ENCODE measurements at regions not wholly inside any gene's neighbourhood (a gene's known extent, or its start where the extent isn't known, plus 50 kb on each side); places are given as distances from the start of the nearest gene placed in this dataset.
A peak's percentile ranks its signal among the peaks of the same experiment; 100 is the strongest.

DNA sequence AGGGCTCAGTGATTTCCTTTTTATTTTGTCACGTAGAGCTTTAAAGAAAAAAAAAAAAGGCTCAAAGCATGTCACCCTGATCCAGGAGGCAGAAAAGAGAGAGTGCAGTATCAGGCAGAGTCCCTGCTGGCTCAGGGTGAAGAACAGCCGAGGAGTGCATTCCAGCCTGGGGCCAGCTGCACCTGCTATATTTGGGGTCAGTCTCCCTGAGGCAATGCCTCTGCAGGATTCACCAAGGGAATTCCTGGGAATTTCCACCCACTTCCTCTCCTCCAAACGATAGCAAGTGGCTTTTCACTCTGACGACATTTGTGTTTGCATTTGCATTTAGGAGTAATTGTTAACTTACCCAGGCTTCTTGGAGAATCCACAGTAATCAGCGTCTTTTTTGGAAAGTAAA lies 202.9 kb upstream of the CTNNB1 start:
- FAIRE-seq (no peak), DNase-seq (ENCODE audit: low read depth in 1 of 2, low spot score in 2 of 2) (no peak)
- H4K8ac ChIP-seq (ENCODE audit: extremely low read depth, insufficient read depth, low read length) = no peak overlapping the region
- H3K27me3 ChIP-seq (replicated peaks in 1 of 4; ENCODE audit: control insufficient read depth in 3 of 4, extremely low read depth in 1 of 4, insufficient read depth in 3 of 4, low read length in 3 of 4) = no peaks in the 10 kb centered on the region
- H4K5ac ChIP-seq (ENCODE audit: insufficient read length, low read depth, low read length) = no peak overlapping the region
- H2BK12ac ChIP-seq (ENCODE audit: low read depth, low read length) = peak overlapping the region; percentile 4; the same call in 1 of the 2 replicates
- no peak overlapping the region for H2BK5ac ChIP-seq (ENCODE audit: low read depth, low read length)
- no peak overlapping the region for H3K23ac ChIP-seq (ENCODE audit: insufficient read length)
- 0 out of 4 replicates have a peak overlapping the region, but pooled peaks have one; percentile 7 to 20 for H3K4me2 ChIP-seq (ENCODE audit: insufficient read depth in 1 of 2, low read depth in 2 of 2, low read length in 2 of 2)
- H3K4me3 ChIP-seq (ENCODE audit: extremely low read depth in 1 of 4, insufficient read depth in 2 of 4, low read depth in 3 of 4, low read length in 4 of 4) = peak overlapping the region in 1 of 4 experiments; percentile 11; a peak in 1 of 8 replicates
- H3K9me3 ChIP-seq (ENCODE audit: insufficient read depth in 2 of 2, low read depth in 1 of 2, low read length in 1 of 2) = no peaks in the 10 kb centered on the region
- H2BK15ac ChIP-seq (ENCODE audit: low read length) = no peak overlapping the region
- CTCF ChIA-PET (ENCODE audit: partially characterized antibody) = interaction anchor here (0.8 to 1.8 kb wide), 3 partner anchors 99 to 148 kb away, joined by 3 to 5 read pairs (median 3); no protein-coding TSS in a partner anchor
- no peak overlapping the region for H2AK5ac ChIP-seq (ENCODE audit: low read depth, low read length)
- H4K91ac ChIP-seq (replicated peaks; ENCODE audit: insufficient read length, low read length) = no peak overlapping the region
- H3K9ac ChIP-seq (replicated peaks in 1 of 4; ENCODE audit: extremely low read depth in 1 of 4, low read depth in 3 of 4, low read length in 3 of 4) = no peak overlapping the region
- no peaks in the 10 kb centered on the region for H3K36me3 ChIP-seq (ENCODE audit: control insufficient read depth in 2 of 4, insufficient read depth in 4 of 4, low read length in 3 of 4)
- no peak overlapping the region for H2AFZ ChIP-seq (ENCODE audit: low read length)
- 13% methylated on average over 5 of the region's 5 CpGs; no CpG with 5 or more reads in 1 of the 2 experiments for WGBS, 2 experiments (ENCODE audit: extremely low coverage in 1 of 2, insufficient coverage in 1 of 2, insufficient read length in 1 of 2, insufficient replicate concordance in 2 of 2, low coverage in 1 of 2, low lambda C conversion rate in 2 of 2, missing lambda C conversion rate in 1 of 2)
- H3K56ac ChIP-seq (replicated peaks; ENCODE audit: insufficient read length, low read depth, low read length) = no peak overlapping the region
- no peak overlapping the region for H3K14ac ChIP-seq (ENCODE audit: insufficient read length)
- POLR2A ChIA-PET (ENCODE audit: partially characterized antibody) = interaction anchor here (0.6 to 2.2 kb wide), 4 partner anchors 22 to 203 kb away, joined by 3 to 6 read pairs (median 4); partner anchors contain the start of gene CTNNB1
- no peak overlapping the region for H2BK120ac ChIP-seq (replicated peaks; ENCODE audit: low read depth, low read length)
- H4K20me1 ChIP-seq (replicated peaks in 1 of 2; ENCODE audit: control insufficient read depth in 1 of 2, insufficient read depth in 2 of 2, low read length in 2 of 2) = no peaks in the 10 kb centered on the region
- no peak overlapping the region for H2BK20ac ChIP-seq (ENCODE audit: low read length)
- peaks cover 0 to 14% (median 13%) of the 10 kb centered on the region in 4 experiments; a peak in 6 of 7 replicates for H3K4me1 ChIP-seq (replicated peaks in 1 of 4; ENCODE audit: control insufficient read depth in 3 of 4, insufficient read depth in 4 of 4, low read length in 3 of 4)
- H3K18ac ChIP-seq (ENCODE audit: extremely low read depth, low read length) = no peak overlapping the region
- H3K27ac ChIP-seq (ENCODE audit: low read depth, low read length) = no peak overlapping the region
- H3K4ac ChIP-seq (replicated peaks; ENCODE audit: insufficient read length, low read depth, low read length) = no peak overlapping the region
- no peaks in the 10 kb centered on the region for H3K79me2 ChIP-seq (ENCODE audit: control insufficient read depth in 1 of 2, insufficient read depth in 2 of 2, low read length in 2 of 2)
- H3K79me1 ChIP-seq (ENCODE audit: low read depth, low read length) = no peaks in the 10 kb centered on the region
- no peaks in the 10 kb centered on the region for H3K23me2 ChIP-seq (ENCODE audit: low read depth, low read length)
- TF ChIP-seq TAF1 (IDR thresholded peaks at IDR 0.05; ENCODE audit: low read depth, low read length) (no peak), USF2 (IDR thresholded peaks at IDR 0.05; ENCODE audit: low read length) (no peak), SIRT6 (IDR thresholded peaks at IDR 0.05; ENCODE audit: low read length) (no peak), CREB1 (IDR thresholded peaks at IDR 0.05) (no peak), RFX5 (IDR thresholded peaks at IDR 0.05; ENCODE audit: borderline replicate concordance, low read depth, low read length) (no peak), KDM1A (IDR thresholded peaks at IDR 0.05; ENCODE audit: borderline replicate concordance, low read length) (no peak), YY1 (IDR thresholded peaks at IDR 0.05; ENCODE audit: low read depth, low read length) (no peak), JUND (IDR thresholded peaks at IDR 0.05; ENCODE audit: low read length) (no peak), BRCA1 (IDR thresholded peaks at IDR 0.05; ENCODE audit: low read depth, low read length) (no peak), RXRA (IDR thresholded peaks at IDR 0.05; ENCODE audit: insufficient read depth, low read depth, low read length) (no peak), RAD21 (IDR thresholded peaks at IDR 0.05 in 1 of 2, conservative IDR thresholded peaks at IDR 0.05 in 1 of 2; ENCODE audit: low read depth in 2 of 2, low read length in 2 of 2) (peak in 1 of 2 experiments; percentile 13; a peak in 1 of 4 replicates)
- TF ChIP-seq, protein P1, sequence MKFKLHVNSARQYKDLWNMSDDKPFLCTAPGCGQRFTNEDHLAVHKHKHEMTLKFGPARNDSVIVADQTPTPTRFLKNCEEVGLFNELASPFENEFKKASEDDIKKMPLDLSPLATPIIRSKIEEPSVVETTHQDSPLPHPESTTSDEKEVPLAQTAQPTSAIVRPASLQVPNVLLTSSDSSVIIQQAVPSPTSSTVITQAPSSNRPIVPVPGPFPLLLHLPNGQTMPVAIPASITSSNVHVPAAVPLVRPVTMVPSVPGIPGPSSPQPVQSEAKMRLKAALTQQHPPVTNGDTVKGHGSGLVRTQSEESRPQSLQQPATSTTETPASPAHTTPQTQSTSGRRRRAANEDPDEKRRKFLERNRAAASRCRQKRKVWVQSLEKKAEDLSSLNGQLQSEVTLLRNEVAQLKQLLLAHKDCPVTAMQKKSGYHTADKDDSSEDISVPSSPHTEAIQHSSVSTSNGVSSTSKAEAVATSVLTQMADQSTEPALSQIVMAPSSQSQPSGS (IDR thresholded peaks at IDR 0.05; ENCODE audit: low read length) = no peak
